HCT116 (cell line): ENCODE measurements at regions not wholly inside any gene's neighbourhood (a gene's known extent, or its start where the extent isn't known, plus 50 kb on each side); places are given as distances from the start of the nearest gene placed in this dataset.

Experiments
- SIN3A ChIP-seq: IDR thresholded peaks from 2 replicates; pipeline ENCODE4 v1.6.1; 2012; ENCODE audit warnings: low read depth
- ZBTB33 ChIP-seq: IDR thresholded peaks from 2 replicates; pipeline ENCODE4 v1.6.1; 2011; ENCODE audit warnings: mild to moderate bottlenecking, low read length, moderate library complexity; ENCODE audit not compliant: insufficient replicate concordance; ENCODE audit errors: extremely low read depth

DNA sequence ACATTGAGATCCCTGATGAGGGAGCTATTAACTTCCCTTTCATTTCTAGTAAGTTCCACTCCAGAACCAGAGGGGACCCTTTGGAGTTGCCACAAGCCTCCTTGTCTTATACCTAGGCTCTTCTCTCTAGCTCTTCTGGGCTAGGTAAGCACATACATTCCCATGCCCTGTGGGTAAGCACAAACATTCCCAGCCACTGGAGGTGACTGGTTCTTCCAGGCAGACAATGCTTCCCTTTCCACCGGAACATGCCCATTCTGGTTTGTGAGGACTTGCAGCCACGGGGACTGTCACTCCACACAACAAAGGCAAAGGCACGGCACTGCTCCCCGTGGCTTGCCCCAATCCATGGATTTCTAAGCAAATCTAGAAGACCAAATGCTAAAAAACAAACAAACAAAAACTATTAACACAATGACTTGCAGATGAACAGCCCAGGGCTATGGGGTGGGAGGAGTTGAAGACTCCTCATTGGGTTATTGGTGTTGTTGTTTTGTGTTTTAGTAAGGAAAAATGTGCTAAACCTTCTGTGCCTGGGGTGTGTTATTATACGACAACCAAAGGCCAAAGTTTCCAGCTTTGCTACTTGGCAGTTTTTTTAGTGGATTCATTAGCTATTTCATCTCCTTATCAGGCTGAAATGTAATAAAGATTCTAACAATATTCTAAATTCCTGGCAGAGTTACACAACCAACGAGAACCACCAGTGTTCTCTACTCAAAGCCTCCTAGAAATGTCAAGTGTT lies 276.2 kb downstream of the SYK start:
- TF ChIP-seq ZBTB33 = no peak
- TF ChIP-seq SIN3A = no peak
